Adipose tissue (tissue), 3 donors: ENCODE measurements at regions not wholly inside any gene's neighbourhood (a gene's known extent, or its start where the extent isn't known, plus 50 kb on each side); places are given as distances from the start of the nearest gene placed in this dataset.

Experiments used
- H3K27ac ChIP-seq: one replicate; pipeline ENCODE4 v1.5.1; 2013; ENCODE audit warnings: low read depth, low read length
- WGBS, 3 donors: extraction: QIAGEN DNeasy Blood & Tissue Kit; methylation state at CpG; one replicate each; pipeline ENCODE4 v1.1.7; 2013; 5-methylcytosine and 5-hydroxymethylcytosine counted together
- donor health status: healthy with polysubstance abuse.
- donor health status: Bipolar disorder and iron deficiency.
- donor health status: healthy.

DNA sequence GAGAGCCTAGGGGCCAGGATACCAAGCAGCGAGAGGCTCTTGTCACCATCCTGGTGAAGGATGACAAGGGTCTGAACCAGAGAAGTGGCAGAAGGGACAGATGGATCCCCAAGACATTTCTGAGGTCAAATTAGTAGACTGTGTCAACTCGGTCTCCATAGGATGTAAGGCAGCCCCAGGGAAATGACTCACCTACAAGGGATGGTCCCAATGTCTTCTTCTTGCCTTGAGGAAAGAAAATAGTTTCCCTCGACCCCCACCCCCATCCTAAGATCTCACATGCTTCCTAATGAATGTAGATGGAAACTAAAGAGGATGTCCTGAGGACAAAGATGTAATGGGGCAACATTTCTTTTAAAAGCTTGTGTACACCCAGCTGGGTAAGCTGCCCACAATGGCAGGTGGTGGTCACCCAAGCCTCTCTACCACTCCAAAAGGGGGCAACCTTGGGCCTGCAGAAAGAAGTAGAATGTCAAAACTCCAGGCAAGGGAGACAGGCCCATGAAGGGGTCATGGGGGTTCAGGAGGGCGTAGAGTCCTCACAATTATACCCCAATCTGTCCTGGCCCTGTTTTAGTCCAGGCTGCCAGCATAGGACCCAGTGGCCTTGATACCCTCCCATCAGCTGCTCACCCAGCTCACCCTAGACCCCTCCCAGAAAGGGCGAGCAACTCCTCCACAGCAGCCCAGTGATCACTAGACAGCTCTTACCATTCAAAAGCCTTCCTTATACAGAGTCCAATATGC is 187.4 kb downstream of the ACTL7B start:
- WGBS, 3 donors: 66 to 85% (median 84%) methylated on average over 5 of the region's 5 CpGs
- H3K27ac ChIP-seq: no peak overlapping the region

- H3K27ac ChIP-seq: no peak overlapping the region
- WGBS, 3 donors: 52 to 67% (median 54%) methylated on average over 3 of the region's 3 CpGs
These were observed 189.5 kb downstream of the ACTL7B start for GRCh38 chr9:108666240-108666784.

GRCh38 chr9:108665521-108666239 is 190.1 kb downstream of the ACTL7B start:
- H3K27ac ChIP-seq: no peak overlapping the region
- 70 to 83% (median 74%) methylated on average over 4 of the region's 4 CpGs for WGBS, 3 donors

DNA sequence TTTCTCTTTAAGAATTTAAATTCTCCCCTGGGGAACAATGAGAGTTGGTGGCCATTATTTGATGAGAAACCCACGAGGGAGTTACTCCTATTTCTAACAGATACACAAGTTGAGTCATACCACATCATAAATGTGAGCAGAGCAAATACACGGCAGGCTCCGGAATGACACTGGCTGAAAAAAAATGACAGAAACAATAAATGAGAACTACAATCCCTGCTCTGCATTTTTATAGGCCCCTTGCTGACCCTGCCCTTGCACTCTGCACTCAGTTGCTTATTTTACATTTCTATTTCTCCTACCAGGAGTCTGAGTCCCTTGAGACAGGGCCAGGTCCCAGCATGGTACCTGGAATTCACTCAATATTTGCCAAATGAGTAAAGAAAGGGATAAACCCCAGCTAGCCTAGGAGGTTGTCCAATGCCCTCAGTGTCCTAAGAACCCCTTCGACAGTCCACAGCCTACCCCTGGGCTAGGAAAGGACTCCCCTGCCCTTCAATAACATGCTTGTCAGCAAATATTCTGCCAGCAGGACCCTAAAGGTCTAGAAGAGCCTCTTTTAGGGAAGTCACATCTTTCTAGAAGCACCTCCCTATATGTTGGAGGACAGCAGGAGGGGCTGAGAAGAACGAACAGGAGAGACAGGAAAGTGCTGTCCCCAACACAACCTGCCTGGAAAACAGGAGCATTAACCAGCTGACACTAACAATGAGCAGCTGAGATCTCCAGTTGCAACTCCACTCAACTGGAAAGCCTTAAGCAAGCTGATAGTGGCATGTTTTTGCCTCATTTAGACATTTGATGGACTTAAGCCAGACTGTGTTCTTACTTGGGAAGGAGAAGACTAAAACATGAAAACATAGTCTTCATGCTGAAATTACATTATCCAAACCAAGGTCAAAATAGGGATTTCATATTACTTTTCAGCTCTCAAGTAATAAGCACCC is 191.2 kb downstream of the ACTL7B start:
- 56 to 74% (median 68%) methylated on average over 5 of the region's 5 CpGs for WGBS, 3 donors
- H3K27ac ChIP-seq: no peak overlapping the region

- WGBS, 3 donors: 45 to 79% (median 77%) methylated on average over 2 of the region's 2 CpGs
- no peak overlapping the region for H3K27ac ChIP-seq
These were observed 192.4 kb downstream of the ACTL7B start for GRCh38 chr9:108663422-108663821.

DNA sequence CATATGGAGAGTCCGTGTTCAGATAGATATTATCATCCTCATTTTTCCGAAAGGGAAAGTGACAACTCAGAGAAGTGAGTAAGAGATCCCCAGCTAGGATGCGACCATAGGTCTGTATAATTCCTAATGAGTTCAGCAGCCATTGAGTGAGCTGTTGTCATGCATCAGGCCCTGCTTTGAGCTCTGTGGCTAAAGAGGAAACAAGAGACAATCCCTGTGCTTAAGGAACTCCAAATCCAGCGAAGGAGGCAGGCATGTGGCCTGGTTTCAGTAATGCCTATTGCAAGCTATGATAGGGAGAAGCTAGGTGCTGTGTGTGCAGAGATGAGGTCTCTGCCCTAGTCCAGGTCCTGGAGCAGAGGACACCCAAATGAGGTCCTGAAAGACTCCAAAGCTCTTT is 192.8 kb downstream of the ACTL7B start:
- no peak overlapping the region for H3K27ac ChIP-seq
- 79 to 87% (median 83%) methylated on average over 4 of the region's 4 CpGs for WGBS, 3 donors

DNA sequence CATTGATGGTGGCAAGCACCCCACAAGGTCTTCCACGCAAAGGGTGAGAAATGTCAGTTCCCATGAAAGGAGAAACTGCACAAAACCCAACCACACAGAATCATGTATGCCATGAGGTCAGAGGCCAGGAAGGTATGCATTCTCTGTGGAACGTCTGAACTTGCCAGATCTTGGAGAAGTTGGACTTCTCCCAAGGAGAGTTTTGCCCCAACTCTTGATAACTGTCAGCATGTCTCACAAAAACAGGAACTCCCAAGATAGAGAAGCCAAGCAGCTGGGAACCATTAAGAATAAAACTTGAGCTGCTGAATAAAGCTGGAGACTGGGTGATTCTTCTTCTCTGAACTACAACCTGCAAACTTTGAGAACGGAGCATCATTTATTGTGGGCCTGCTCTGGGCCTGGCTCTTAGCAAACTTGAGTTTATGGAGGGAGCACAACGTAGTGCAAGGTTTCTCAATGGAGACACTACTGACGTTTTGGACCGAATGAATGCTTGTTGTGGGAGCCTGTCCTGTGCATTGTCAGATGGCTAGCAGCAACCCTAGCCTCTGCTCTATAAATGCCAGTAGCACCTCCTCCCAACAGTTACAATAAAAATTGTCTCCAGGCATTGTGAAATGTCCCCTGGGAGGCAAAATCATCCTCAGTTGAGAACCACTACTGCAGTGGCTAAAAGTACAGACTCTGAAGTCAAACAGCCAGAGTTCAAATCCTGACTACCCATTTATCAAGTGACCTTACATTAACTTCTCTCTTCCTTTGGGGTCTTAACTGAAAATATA is 193.5 kb downstream of the ACTL7B start:
- 61 to 74% (median 71%) methylated on average over 6 of the region's 6 CpGs for whole genome bisulfite sequencing, 3 donors
- no peak overlapping the region for H3K27ac ChIP-seq

GRCh38 chr9:108656566-108656965 is 199.2 kb downstream of the ACTL7B start:
- 68 to 80% (median 80%) methylated on average over 5 of the region's 5 CpGs for WGBS, 3 donors

DNA sequence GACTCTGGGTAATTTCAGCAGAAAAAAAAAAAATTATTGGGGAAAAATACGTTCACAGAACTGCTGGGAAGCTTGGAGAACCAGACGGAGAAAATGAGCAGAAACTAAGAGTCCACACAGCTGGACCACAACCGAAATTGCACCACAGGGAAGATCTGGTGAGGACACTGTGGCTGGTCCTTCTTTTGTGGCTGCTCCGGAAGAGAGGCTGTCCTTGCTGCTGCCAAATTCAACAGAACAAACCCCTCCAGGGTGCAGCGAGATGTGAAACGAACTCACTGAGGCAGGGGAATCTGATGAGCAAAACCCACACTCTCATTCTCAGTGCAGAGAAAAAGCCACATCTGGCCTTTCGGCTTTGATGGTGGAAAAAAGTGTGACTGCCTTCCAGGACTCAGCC is 200.0 kb downstream of the ACTL7B start:
- 66 to 73% (median 69%) methylated on average over 7 of the region's 7 CpGs for WGBS, 3 donors
- no peak overlapping the region for H3K27ac ChIP-seq

More at GRCh38 chr9:108656566-108656965, 199.2 kb downstream of the ACTL7B start:
- H3K27ac ChIP-seq: no peak overlapping the region

GRCh38 chr9:108654566-108654965 is 201.2 kb downstream of the ACTL7B start:
- WGBS, 3 donors: 65 to 75% (median 73%) methylated on average over 2 of the region's 2 CpGs

DNA sequence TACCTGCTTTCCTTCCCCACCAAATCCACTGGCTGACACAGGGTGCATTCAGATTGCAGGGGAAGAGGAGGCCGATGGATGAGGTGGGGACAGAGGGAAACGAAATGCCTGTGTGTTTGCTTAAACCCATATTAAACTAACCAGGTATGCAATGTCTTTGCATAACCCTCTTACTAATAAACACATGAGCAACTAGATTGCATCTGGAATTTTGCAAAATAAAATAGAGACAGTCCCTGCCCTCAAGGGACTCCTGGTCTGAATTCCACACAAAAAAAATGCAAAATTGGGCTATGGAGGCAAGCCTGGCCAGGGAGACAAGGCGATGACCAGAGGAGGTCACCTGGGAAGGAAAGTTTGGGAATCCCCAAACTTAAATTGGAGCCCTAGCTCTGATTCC is 202.9 kb downstream of the ACTL7B start:
- 65 to 90% (median 82%) methylated on average over 3 of the region's 3 CpGs for WGBS, 3 donors
- no peak overlapping the region for H3K27ac ChIP-seq

More at GRCh38 chr9:108654566-108654965, 201.2 kb downstream of the ACTL7B start:
- H3K27ac ChIP-seq: no peak overlapping the region

DNA sequence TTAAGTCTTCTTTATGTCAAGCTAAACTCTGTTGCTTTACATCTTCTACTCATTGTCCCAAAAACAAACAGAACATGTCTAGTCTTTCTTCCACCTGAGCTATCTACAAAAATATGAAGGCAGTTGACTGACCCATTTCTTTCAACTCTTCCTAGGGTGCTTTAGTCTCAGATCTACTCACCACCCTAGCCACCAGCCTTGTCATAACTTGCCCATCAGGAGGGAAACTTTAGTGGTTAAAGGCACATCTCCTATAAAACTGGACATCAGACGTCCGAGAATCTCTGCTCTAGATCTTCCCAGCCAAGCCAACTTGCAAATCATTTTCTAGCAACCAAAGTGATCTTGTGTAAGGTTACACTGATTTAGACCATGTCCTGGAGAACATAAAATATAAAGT is 205.0 kb downstream of the ACTL7B start:
- no peak overlapping the region for H3K27ac ChIP-seq
- 27 to 66% (median 43%) methylated on average over 2 of the region's 2 CpGs for WGBS, 3 donors

- WGBS, 3 donors: 29 to 46% (median 43%) methylated on average over 6 of the region's 6 CpGs
- H3K27ac ChIP-seq: no peak overlapping the region
These were observed 210.3 kb downstream of the ACTL7B start for GRCh38 chr9:108645520-108645919.

GRCh38 chr9:108643731-108644510 is 211.9 kb downstream of the ACTL7B start:
- no peak overlapping the region for H3K27ac ChIP-seq
- WGBS, 3 donors: 74 to 83% (median 81%) methylated on average over 5 of the region's 5 CpGs

DNA sequence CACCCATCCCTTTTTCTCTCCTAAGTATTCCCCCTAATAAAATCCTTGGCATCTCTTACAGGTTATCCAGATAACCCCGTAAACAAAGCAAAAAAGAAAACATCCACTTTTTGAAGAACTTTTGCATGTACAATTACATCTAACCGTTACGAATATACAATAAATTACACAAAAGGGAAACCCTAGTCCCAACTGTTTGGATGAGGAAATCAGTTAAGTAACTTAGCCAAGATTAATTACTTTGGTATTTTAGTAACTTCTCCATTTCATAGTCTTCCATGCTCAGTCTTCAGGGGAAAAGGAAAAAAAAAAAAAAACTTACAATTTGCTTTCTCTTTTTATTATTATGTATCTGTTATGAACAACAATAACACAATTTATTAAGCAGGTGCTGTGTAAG is 212.9 kb downstream of the ACTL7B start:
- WGBS, 3 donors: 51 to 83% (median 65%) methylated on average over 3 of the region's 3 CpGs

DNA sequence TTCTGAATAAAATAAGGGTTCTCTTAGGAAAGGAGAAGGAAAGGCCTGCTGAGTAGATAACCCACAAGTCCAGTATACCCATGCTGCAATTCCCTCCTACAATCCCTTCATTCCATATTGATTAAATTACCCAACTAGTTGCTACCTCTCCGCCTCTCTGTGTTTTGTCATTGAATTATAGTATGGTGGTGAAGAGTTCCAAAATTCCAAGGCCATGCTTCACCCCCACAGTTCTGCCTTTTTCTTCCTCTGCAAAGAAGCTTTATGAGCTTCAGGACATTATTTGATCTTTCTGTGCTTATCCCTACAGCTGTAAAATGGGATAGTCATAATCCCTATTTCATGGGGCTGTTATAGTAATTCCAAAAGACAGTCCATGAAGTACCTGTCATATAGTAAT is 215.6 kb downstream of the ACTL7B start:
- no peak overlapping the region for H3K27ac ChIP-seq
- 73 to 96% (median 80%) methylated on average over 1 of the region's 1 CpG for WGBS, 3 donors

More for the DNA sequence above, 212.9 kb downstream of the ACTL7B start:
- no peak overlapping the region for H3K27ac ChIP-seq

DNA sequence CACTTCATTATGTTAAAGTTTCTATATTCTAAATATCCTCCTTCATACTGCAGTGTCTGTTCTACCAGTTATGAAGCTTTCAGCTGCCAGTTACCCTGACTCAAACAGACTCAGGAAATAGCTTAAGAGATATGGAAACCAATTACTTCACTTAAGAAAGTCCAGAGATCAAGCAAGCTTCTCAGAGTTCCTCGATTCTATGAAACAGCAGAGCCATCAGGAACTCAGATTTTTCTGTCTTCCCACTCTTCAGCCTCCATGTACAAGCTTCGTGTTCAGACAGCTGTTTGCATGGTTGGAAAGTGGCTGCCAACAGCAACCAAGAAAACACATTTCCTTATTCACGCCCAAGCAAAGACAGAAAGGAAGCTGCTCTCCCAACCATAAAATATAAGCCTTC is 216.1 kb downstream of the ACTL7B start:
- WGBS, 3 donors: 43 to 70% (median 58%) methylated on average over 3 of the region's 3 CpGs

More for the DNA sequence above, 216.1 kb downstream of the ACTL7B start:
- no peak overlapping the region for H3K27ac ChIP-seq
